CD8-positive, alpha-beta memory T cell (primary cell): ENCODE measurements at regions not wholly inside any gene's neighbourhood (a gene's known extent, or its start where the extent isn't known, plus 50 kb on each side); places are given as distances from the start of the nearest gene placed in this dataset.
"Not testable (repeated sequence)": the region's sequence is repeated elsewhere in the genome, so short reads cannot be mapped to it uniquely, and the experiment has no call there.

Experiments
- CTCF ChIA-PET: fragments of 350-600 bp; sonication (Branson Sonifier 250); formaldehyde crosslinking; loops from one replicate; lab custom pipeline; 2021; ENCODE audit warnings: antibody characterized with exemption; lab: Charles Lee
- POLR2A ChIA-PET: fragments of 350-600 bp; sonication (Branson Sonifier 250); formaldehyde crosslinking; loops from one replicate; lab custom pipeline; 2021; ENCODE audit warnings: antibody characterized with exemption; lab: Charles Lee
- DNase-seq, 5 donors: peaks; one replicate each; pipeline versions ENCODE4 v3.0.0 to v3.0.0-alpha.2; 2020 to 2022; ENCODE audit warnings: mixed read lengths in 1 of 5
- H3K27ac ChIP-seq: one replicate; pipeline ENCODE4 v1.7.0; 2013; ENCODE audit warnings: low read depth, mild to moderate bottlenecking, low read length, moderate library complexity
- H3K27me3 ChIP-seq: 2 replicates; pipeline ENCODE4 v1.7.0; 2013; ENCODE audit warnings: low read length, mild to moderate bottlenecking; ENCODE audit not compliant: insufficient read depth, poor library complexity, severe bottlenecking
- H3K36me3 ChIP-seq: 2 replicates; pipeline ENCODE4 v1.7.0; 2013; ENCODE audit warnings: mild to moderate bottlenecking, low read length, moderate library complexity; ENCODE audit not compliant: insufficient read depth
- H3K4me1 ChIP-seq: 2 replicates; pipeline ENCODE4 v1.7.0; 2013; ENCODE audit warnings: mild to moderate bottlenecking, low read length, moderate library complexity; ENCODE audit not compliant: insufficient read depth
- H3K4me3 ChIP-seq: 2 replicates; pipeline ENCODE4 v1.7.0; 2013; ENCODE audit warnings: mild to moderate bottlenecking, low read length
- H3K9me3 ChIP-seq: 2 replicates; pipeline ENCODE4 v1.7.0; 2013; ENCODE audit warnings: mild to moderate bottlenecking, low read length
- H3K27ac Mint-ChIP-seq, 8 donors: one replicate each; pipeline ENCODE4 v1.8.0; 2020 to 2021; ENCODE audit warnings: mixed read lengths in 8 of 8, mild to moderate bottlenecking in 6 of 8, inconsistent platforms in 3 of 8, moderate library complexity in 3 of 8
- H3K27me3 Mint-ChIP-seq, 2 donors: one replicate each; pipeline ENCODE4 v1.8.0; 2020 to 2021; ENCODE audit warnings: mixed read lengths in 2 of 2, mild to moderate bottlenecking in 1 of 2, moderate library complexity in 1 of 2
- H3K36me3 Mint-ChIP-seq, 3 donors: one replicate each; pipeline ENCODE4 v1.8.0; 2020 to 2021; ENCODE audit warnings: mixed read lengths in 3 of 3, inconsistent platforms in 1 of 3, mild to moderate bottlenecking in 1 of 3
- H3K4me1 Mint-ChIP-seq, 3 donors: one replicate each; pipeline ENCODE4 v1.8.0; 2020 to 2021; ENCODE audit warnings: mixed read lengths in 3 of 3, inconsistent platforms in 1 of 3, mild to moderate bottlenecking in 1 of 3
- H3K4me3 Mint-ChIP-seq, 7 donors: one replicate each; pipeline ENCODE4 v1.8.0; 2020 to 2021; ENCODE audit warnings: mixed read lengths in 7 of 7, mild to moderate bottlenecking in 6 of 7, moderate library complexity in 4 of 7, inconsistent platforms in 2 of 7
- H3K9me3 Mint-ChIP-seq, 5 donors: one replicate each; pipeline ENCODE4 v1.8.0; 2020 to 2022; ENCODE audit warnings: mixed read lengths in 5 of 5, mild to moderate bottlenecking in 3 of 5, moderate library complexity in 2 of 5, inconsistent platforms in 1 of 5

DNA sequence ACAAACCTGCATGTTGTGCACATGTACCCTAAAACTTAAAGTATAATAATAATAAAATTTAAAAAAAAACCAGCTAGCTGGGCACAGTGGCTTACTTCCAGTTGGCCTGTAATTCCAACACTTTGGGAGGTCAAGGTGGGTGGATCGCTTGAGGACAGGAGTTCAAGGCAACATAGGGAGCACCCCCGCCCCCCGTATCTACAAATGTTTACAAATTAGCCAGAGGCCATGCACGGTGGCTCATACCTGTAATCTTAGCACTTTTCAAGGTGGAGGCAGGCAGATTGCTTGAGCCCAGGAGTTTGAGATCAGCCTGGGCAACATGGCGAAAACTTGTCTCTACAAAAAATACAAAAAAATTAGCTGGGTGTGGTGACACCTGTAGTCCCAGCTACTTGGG is 58.3 kb upstream of the NXT1 start:
- CTCF ChIA-PET, H3K4me1 Mint-ChIP-seq: not testable (repeated sequence)

GRCh38 chr20:23291575-23292240 is 58.9 kb upstream of the NXT1 start:
- H3K27ac Mint-ChIP-seq = no peak overlapping the region
- H3K4me1 Mint-ChIP-seq = no peaks in the 10 kb centered on the region
- no peaks in the 10 kb centered on the region for H3K9me3 ChIP-seq
- no peak overlapping the region for H3K4me3 ChIP-seq
- H3K36me3 Mint-ChIP-seq = no peaks in the 10 kb centered on the region
- H3K27me3 ChIP-seq = no peaks in the 10 kb centered on the region
- no peaks in the 10 kb centered on the region for H3K9me3 Mint-ChIP-seq
- CTCF ChIA-PET = no interaction called here
- DNase-seq = no peak
- peaks cover 9 to 12% of the 10 kb centered on the region in 2 donors for H3K27me3 Mint-ChIP-seq
- POLR2A ChIA-PET = no interaction called here
- no peak overlapping the region for H3K27ac ChIP-seq
- H3K4me3 Mint-ChIP-seq = no peak overlapping the region
- no peaks in the 10 kb centered on the region for H3K4me1 ChIP-seq
- no peaks in the 10 kb centered on the region for H3K36me3 ChIP-seq

More for the DNA sequence above, 58.3 kb upstream of the NXT1 start:
- H3K27me3 ChIP-seq, POLR2A ChIA-PET, H3K27ac Mint-ChIP-seq, H3K36me3 Mint-ChIP-seq, H3K4me3 ChIP-seq, H3K4me1 ChIP-seq, H3K27ac ChIP-seq, H3K9me3 Mint-ChIP-seq, H3K36me3 ChIP-seq, H3K9me3 ChIP-seq, DNase-seq, H3K4me3 Mint-ChIP-seq: not testable (repeated sequence)
- peaks cover 9 to 12% of the 10 kb centered on the region in 2 donors for H3K27me3 Mint-ChIP-seq

DNA sequence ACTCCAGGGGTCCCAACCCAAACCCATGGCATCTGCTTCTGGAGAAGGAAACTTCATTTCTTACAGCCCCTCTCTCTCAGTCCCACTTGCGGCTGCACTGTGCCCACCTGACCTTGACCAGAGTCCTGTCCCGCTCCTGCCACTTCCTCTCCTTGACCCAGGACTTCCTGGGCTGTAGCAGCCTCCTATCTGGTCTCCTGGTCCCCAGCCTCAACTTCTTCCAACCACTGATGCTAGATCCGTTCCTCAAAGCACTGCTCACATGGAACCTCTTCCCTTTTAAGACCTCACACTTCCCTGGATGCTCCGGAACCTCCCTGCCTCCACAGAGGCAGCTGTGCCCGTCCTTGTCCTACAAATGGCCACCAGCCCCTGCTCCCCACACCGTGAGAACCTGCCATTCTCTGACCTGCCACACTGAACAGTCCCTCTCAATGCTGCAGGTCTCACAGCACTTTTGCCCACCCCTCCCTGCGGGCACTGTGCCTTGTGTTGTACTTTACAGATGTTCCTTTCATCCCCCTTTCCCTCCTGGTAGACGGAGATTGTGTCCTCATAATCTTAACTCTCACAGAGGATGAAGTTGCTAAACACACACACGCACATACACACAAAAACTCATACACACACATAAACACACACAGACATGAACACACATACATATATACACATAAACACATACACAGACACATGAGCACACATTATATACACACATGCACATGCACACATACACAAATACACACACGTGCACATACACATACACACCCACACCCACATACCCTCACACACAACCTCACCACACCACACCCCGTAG is 59.6 kb upstream of the NXT1 start:
- no peaks in the 10 kb centered on the region for H3K9me3 Mint-ChIP-seq
- peaks cover 9 to 12% of the 10 kb centered on the region in 2 donors for H3K27me3 Mint-ChIP-seq
- Histone ChIP-seq H3K4me3 (no peak overlapping the region), H3K4me1 (no peaks in the 10 kb centered on the region), H3K27ac (no peak overlapping the region), H3K36me3 (no peaks in the 10 kb centered on the region), H3K9me3 (no peaks in the 10 kb centered on the region), H3K27me3 (no peaks in the 10 kb centered on the region)
- no peak for DNase-seq
- POLR2A ChIA-PET = no interaction called here
- CTCF ChIA-PET = no interaction called here
- no peaks in the 10 kb centered on the region for H3K36me3 Mint-ChIP-seq
- H3K27ac Mint-ChIP-seq = no peak overlapping the region
- no peak overlapping the region for H3K4me3 Mint-ChIP-seq
- H3K4me1 Mint-ChIP-seq = no peaks in the 10 kb centered on the region

- Mint-ChIP-seq H3K27ac (no peak overlapping the region), H3K36me3 (no peaks in the 10 kb centered on the region), H3K4me3 (no peak overlapping the region), H3K27me3 (peaks cover 12 to 14% of the 10 kb centered on the region in 2 donors), H3K9me3 (peaks cover 0 to under 1% (median 0%) of the 10 kb centered on the region in 5 donors), H3K4me1 (no peaks in the 10 kb centered on the region)
- CTCF ChIA-PET = no interaction called here
- POLR2A ChIA-PET = no interaction called here
- Histone ChIP-seq H3K4me1 (no peaks in the 10 kb centered on the region), H3K36me3 (no peaks in the 10 kb centered on the region), H3K9me3 (no peaks in the 10 kb centered on the region), H3K27ac (no peak overlapping the region), H3K4me3 (no peak overlapping the region), H3K27me3 (no peaks in the 10 kb centered on the region)
- no peak for DNase-seq
Measured at GRCh38 chr20:23289724-23290395, 60.7 kb upstream of the NXT1 start.

- ChIA-PET POLR2A (no interaction called here), CTCF (no interaction called here)
- H3K4me1 ChIP-seq = no peaks in the 10 kb centered on the region
- Mint-ChIP-seq H3K4me1 (no peaks in the 10 kb centered on the region), H3K27ac (no peak overlapping the region), H3K4me3 (no peak overlapping the region), H3K9me3 (peaks cover 0 to 3% (median 0%) of the 10 kb centered on the region in 5 donors), H3K27me3 (peaks cover 15 to 18% of the 10 kb centered on the region in 2 donors), H3K36me3 (no peaks in the 10 kb centered on the region)
- no peak overlapping the region for H3K4me3 ChIP-seq
- no peaks in the 10 kb centered on the region for H3K9me3 ChIP-seq
- H3K27me3 ChIP-seq = no peaks in the 10 kb centered on the region
- DNase-seq = no peak
- H3K27ac ChIP-seq = no peak overlapping the region
- no peaks in the 10 kb centered on the region for H3K36me3 ChIP-seq
Measured at GRCh38 chr20:23289249-23289648, 61.3 kb upstream of the NXT1 start.

GRCh38 chr20:23287354-23288190 is 63.0 kb upstream of the NXT1 start:
- H3K4me1 Mint-ChIP-seq = no peaks in the 10 kb centered on the region
- Histone ChIP-seq H3K27ac (no peak overlapping the region), H3K36me3 (no peaks in the 10 kb centered on the region), H3K9me3 (no peaks in the 10 kb centered on the region), H3K4me3 (no peak overlapping the region), H3K4me1 (no peaks in the 10 kb centered on the region), H3K27me3 (no peaks in the 10 kb centered on the region)
- POLR2A ChIA-PET = no interaction called here
- CTCF ChIA-PET = no interaction called here
- peaks cover 20 to 21% of the 10 kb centered on the region in 2 donors for H3K27me3 Mint-ChIP-seq
- H3K4me3 Mint-ChIP-seq = no peak overlapping the region
- H3K27ac Mint-ChIP-seq = no peak overlapping the region
- no peak for DNase-seq
- no peaks in the 10 kb centered on the region for H3K36me3 Mint-ChIP-seq
- peaks cover 0 to 3% (median 0%) of the 10 kb centered on the region in 5 donors for H3K9me3 Mint-ChIP-seq

GRCh38 chr20:23286346-23286745 is 64.2 kb upstream of the NXT1 start:
- Histone ChIP-seq H3K9me3 (no peaks in the 10 kb centered on the region), H3K4me3 (no peak overlapping the region), H3K36me3 (no peaks in the 10 kb centered on the region), H3K27ac (no peak overlapping the region), H3K4me1 (no peaks in the 10 kb centered on the region), H3K27me3 (no peaks in the 10 kb centered on the region)
- peaks cover 0 to 3% (median 0%) of the 10 kb centered on the region in 5 donors for H3K9me3 Mint-ChIP-seq
- H3K36me3 Mint-ChIP-seq = no peaks in the 10 kb centered on the region
- H3K4me3 Mint-ChIP-seq = no peak overlapping the region
- ChIA-PET CTCF (no interaction called here), POLR2A (no interaction called here)
- H3K27me3 Mint-ChIP-seq = peaks cover 19 to 20% of the 10 kb centered on the region in 2 donors
- no peak overlapping the region for H3K27ac Mint-ChIP-seq
- DNase-seq = no peak
- H3K4me1 Mint-ChIP-seq = no peaks in the 10 kb centered on the region
